GM23248 (cell line): ENCODE measurements at regions not wholly inside any gene's neighbourhood (a gene's known extent, or its start where the extent isn't known, plus 50 kb on each side); places are given as distances from the start of the nearest gene placed in this dataset.
"Not testable (repeated sequence)": the region's sequence is repeated elsewhere in the genome, so short reads cannot be mapped to it uniquely, and the experiment has no call there.

Source experiments
- DNase-seq: peaks from one replicate; pipeline ENCODE4 v3.0.0-alpha.2; 2015
- H2AFZ ChIP-seq: fragments of 200-600 bp; sonication (generic); 2 replicates; pipeline ENCODE4 v1.6.1; 2016; ENCODE audit warnings: antibody characterized with exemption
- H3F3A ChIP-seq: fragments of 200-600 bp; sonication (generic); 2 replicates; pipeline ENCODE4 v1.6.1; 2016; ENCODE audit warnings: mild to moderate bottlenecking, antibody characterized with exemption, mixed run types; ENCODE audit not compliant: insufficient read depth
- H3K27ac ChIP-seq: fragments of 200-600 bp; sonication (generic); 2 replicates; pipeline ENCODE4 v1.5.1; 2016; ENCODE audit warnings: mild to moderate bottlenecking
- H3K27me3 ChIP-seq: fragments of 200-600 bp; sonication (generic); replicated peaks from 2 replicates; pipeline ENCODE4 v1.6.1; 2016; ENCODE audit warnings: mild to moderate bottlenecking; ENCODE audit not compliant: insufficient read depth
- H3K36me3 ChIP-seq: fragments of 200-600 bp; sonication (generic); 2 replicates; pipeline ENCODE4 v1.6.1; 2016; ENCODE audit warnings: low read depth, mild to moderate bottlenecking
- H3K4me1 ChIP-seq: fragments of 200-600 bp; sonication (generic); 2 replicates; pipeline ENCODE4 v1.6.1; 2016; ENCODE audit warnings: mild to moderate bottlenecking; ENCODE audit not compliant: insufficient read depth
- H3K4me2 ChIP-seq: fragments of 200-600 bp; sonication (generic); one replicate; pipeline ENCODE4 v1.6.1; 2016; ENCODE audit warnings: mild to moderate bottlenecking; ENCODE audit not compliant: unreplicated experiment
- H3K4me3 ChIP-seq: fragments of 200-600 bp; sonication (generic); 2 replicates; pipeline ENCODE4 v1.5.1; 2016; ENCODE audit warnings: mild to moderate bottlenecking
- H3K79me2 ChIP-seq: fragments of 200-600 bp; sonication (generic); 2 replicates; pipeline ENCODE4 v1.6.1; 2016; ENCODE audit warnings: mild to moderate bottlenecking; ENCODE audit not compliant: insufficient read depth
- H3K9ac ChIP-seq: fragments of 200-600 bp; sonication (generic); 2 replicates; pipeline ENCODE4 v1.6.1; 2016; ENCODE audit warnings: mild to moderate bottlenecking
- H3K9me2 ChIP-seq: fragments of 200-600 bp; sonication (generic); 2 replicates; pipeline ENCODE4 v1.6.1; 2016; ENCODE audit warnings: mixed run types, mild to moderate bottlenecking, moderate library complexity; ENCODE audit not compliant: insufficient read depth
- H3K9me3 ChIP-seq: fragments of 200-600 bp; sonication (generic); one replicate; pipeline ENCODE4 v1.6.1; 2017; ENCODE audit warnings: low read depth
- H4K20me1 ChIP-seq: fragments of 200-600 bp; sonication (generic); 2 replicates; pipeline ENCODE4 v1.6.0; 2016; ENCODE audit not compliant: insufficient read depth
- EZH2 ChIP-seq: fragments of 200-600 bp; sonication (generic); IDR thresholded peaks from 2 replicates; pipeline ENCODE4 v1.6.1; 2018; ENCODE audit warnings: antibody characterized with exemption, mild to moderate bottlenecking; ENCODE audit not compliant: insufficient read depth, poor library complexity, severe bottlenecking
- EZH2phosphoT487 ChIP-seq: fragments of 200-600 bp; sonication (generic); IDR thresholded peaks from 2 replicates; pipeline ENCODE4 v1.6.1; 2018; ENCODE audit warnings: antibody characterized with exemption, moderate library complexity, mild to moderate bottlenecking, low read depth; ENCODE audit not compliant: insufficient read depth
- WGBS, 2 experiments: methylation state at CpG; one replicate each; pipeline ENCODE4 v1.1.6; 2015 to 2017; ENCODE audit warnings: low lambda C conversion rate in 2 of 2, low coverage in 1 of 2; ENCODE audit errors: missing lambda C conversion rate in 2 of 2; 5-methylcytosine and 5-hydroxymethylcytosine counted together
- in situ Hi-C: fragments of 300-500 bp; cut with MboI; formaldehyde crosslinking; loops from 2 replicates; pipeline ENCODE4 v1.15.0; 2020

- Histone ChIP-seq H3K27ac (no peak overlapping the region), H2AFZ (no peak overlapping the region)
- in situ Hi-C loops = no loop called here
Observed at GRCh38 chr2:194062401-194062800, 1594.6 kb upstream of the SLC39A10 start.

GRCh38 chr2:194060269-194060668 is 1596.8 kb upstream of the SLC39A10 start:
- WGBS, 2 experiments = 3 to 10% methylated on average over 3 of the region's 3 CpGs
- H3K4me1 ChIP-seq = no peaks in the 10 kb centered on the region
- no peaks in the 10 kb centered on the region for H3K27me3 ChIP-seq
- H3K4me2 ChIP-seq = no peak overlapping the region
- no peak overlapping the region for H3K27ac ChIP-seq
- no peaks in the 10 kb centered on the region for H4K20me1 ChIP-seq
- no peak overlapping the region for H3K4me3 ChIP-seq
- H3K79me2 ChIP-seq = no peaks in the 10 kb centered on the region
- H3K9me2 ChIP-seq = no peaks in the 10 kb centered on the region
- no peaks in the 10 kb centered on the region for H3F3A ChIP-seq
- DNase-seq = no peak
- H3K9me3 ChIP-seq = no peaks in the 10 kb centered on the region
- no peak overlapping the region for H3K9ac ChIP-seq
- in situ Hi-C loops = no loop called here
- H2AFZ ChIP-seq = no peak overlapping the region
- TF ChIP-seq EZH2 = no peak
- no peak for TF ChIP-seq EZH2phosphoT487
- H3K36me3 ChIP-seq = no peaks in the 10 kb centered on the region

More at GRCh38 chr2:194062401-194062800, 1594.6 kb upstream of the SLC39A10 start:
- Histone ChIP-seq H3K4me3 (no peak overlapping the region), H3K9me2 (no peaks in the 10 kb centered on the region), H3F3A (no peaks in the 10 kb centered on the region), H3K27me3 (no peaks in the 10 kb centered on the region), H3K36me3 (no peaks in the 10 kb centered on the region), H3K79me2 (no peaks in the 10 kb centered on the region), H3K4me1 (no peaks in the 10 kb centered on the region), H3K9me3 (peaks cover 2% of the 10 kb centered on the region), H4K20me1 (no peaks in the 10 kb centered on the region), H3K9ac (no peak overlapping the region), H3K4me2 (no peak overlapping the region)
- DNase-seq = no peak
- TF ChIP-seq EZH2phosphoT487 (no peak), EZH2 (no peak)
- 16 to 20% methylated on average over 3 of the region's 3 CpGs for WGBS, 2 experiments

DNA sequence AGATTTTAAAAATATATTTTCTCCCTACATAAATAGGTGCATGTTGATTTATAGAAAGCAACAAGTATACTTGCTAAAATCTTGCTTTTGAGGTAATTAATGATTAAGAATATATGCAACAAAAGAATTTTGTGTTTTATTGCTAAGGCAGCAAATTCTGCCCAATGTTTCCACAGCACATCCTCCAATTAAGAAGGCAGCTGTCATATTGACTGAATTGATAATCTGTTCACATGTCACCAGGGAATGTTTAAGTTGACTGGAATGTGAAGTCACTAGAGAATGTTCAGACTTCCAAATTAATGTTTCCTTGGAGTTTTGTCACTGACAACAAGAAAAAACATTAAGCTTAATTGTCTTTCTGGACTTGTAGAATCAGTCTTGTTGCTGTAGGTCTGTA is 1602.7 kb upstream of the SLC39A10 start:
- in situ Hi-C loops = no loop called here
- Histone ChIP-seq H3K79me2 (no peaks in the 10 kb centered on the region), H3K9me2 (no peaks in the 10 kb centered on the region), H3K27me3 (no peaks in the 10 kb centered on the region), H3K4me3 (no peak overlapping the region), H3K9me3 (no peaks in the 10 kb centered on the region), H3F3A (no peaks in the 10 kb centered on the region), H3K4me2 (no peak overlapping the region), H2AFZ (no peak overlapping the region), H3K4me1 (no peaks in the 10 kb centered on the region), H3K27ac (no peak overlapping the region), H3K36me3 (no peaks in the 10 kb centered on the region), H3K9ac (no peak overlapping the region), H4K20me1 (no peaks in the 10 kb centered on the region)
- TF ChIP-seq EZH2phosphoT487 (no peak), EZH2 (no peak)
- no peak for DNase-seq

DNA sequence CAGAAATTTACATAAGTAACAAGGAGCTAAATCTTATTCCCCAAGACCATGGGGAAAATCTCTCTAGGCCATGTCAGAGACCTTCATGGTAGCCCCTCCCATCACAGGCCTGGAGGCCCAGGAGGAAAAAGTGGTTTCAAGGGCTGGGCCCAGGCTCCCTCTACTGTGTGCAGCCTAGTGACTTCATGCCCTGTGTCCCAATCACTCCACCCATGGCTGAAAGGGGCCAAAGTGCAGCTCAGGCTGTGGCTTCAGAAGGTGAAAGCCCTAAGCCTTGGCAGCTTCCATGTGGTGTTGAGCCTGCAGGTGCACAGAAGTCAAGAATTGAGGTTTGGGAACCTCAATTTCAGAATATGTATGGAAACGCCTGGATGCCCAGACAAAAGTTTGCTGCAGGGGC is 1612.7 kb upstream of the SLC39A10 start:
- Histone ChIP-seq H3K27me3 (no peaks in the 10 kb centered on the region), H3K4me3 (no peak overlapping the region), H3K9me2 (no peaks in the 10 kb centered on the region), H3K4me1 (no peaks in the 10 kb centered on the region), H4K20me1 (no peaks in the 10 kb centered on the region), H3K36me3 (no peaks in the 10 kb centered on the region), H3K9me3 (no peaks in the 10 kb centered on the region), H3K4me2 (no peak overlapping the region), H3K79me2 (no peaks in the 10 kb centered on the region), H3F3A (no peaks in the 10 kb centered on the region), H3K9ac (no peak overlapping the region), H2AFZ (no peak overlapping the region), H3K27ac (no peak overlapping the region)
- no peak for DNase-seq
- 6 to 42% methylated on average over 1 of the region's 1 CpG for WGBS, 2 experiments
- in situ Hi-C loops = no loop called here
- TF ChIP-seq EZH2 (no peak), EZH2phosphoT487 (no peak)

- H4K20me1 ChIP-seq, H3K36me3 ChIP-seq, DNase-seq, H3F3A ChIP-seq, H3K4me3 ChIP-seq, H2AFZ ChIP-seq, in situ Hi-C loops, H3K79me2 ChIP-seq, H3K9me2 ChIP-seq, H3K4me1 ChIP-seq, H3K4me2 ChIP-seq, H3K9me3 ChIP-seq, H3K9ac ChIP-seq, H3K27ac ChIP-seq, H3K27me3 ChIP-seq: not testable (repeated sequence)
- WGBS, 2 experiments = 68 to 71% methylated on average over 5 of the region's 5 CpGs
Observed at GRCh38 chr2:194021130-194021529, 1635.9 kb upstream of the SLC39A10 start.
